Smooth muscle cell (in vitro differentiated cells): ENCODE measurements at regions not wholly inside any gene's neighbourhood (a gene's known extent, or its start where the extent isn't known, plus 50 kb on each side); places are given as distances from the start of the nearest gene placed in this dataset.

ENCODE experiments used
- DNase-seq: peaks from one replicate; lab custom pipeline; 2025; ENCODE audit not compliant: unreplicated experiment; lab: John Stamatoyannopoulos, UW
- H2AFZ ChIP-seq: fragments of 200-600 bp; sonication (generic); 2 replicates; pipeline ENCODE4 v1.6.0; 2016; ENCODE audit warnings: antibody characterized with exemption, low read depth, mild to moderate bottlenecking
- H3F3A ChIP-seq: fragments of 200-600 bp; sonication (generic); 2 replicates; pipeline ENCODE4 v1.6.0; 2017; ENCODE audit warnings: antibody characterized with exemption, low read depth
- H3K27ac ChIP-seq: fragments of 200-600 bp; sonication (generic); 2 replicates; pipeline ENCODE4 v1.5.1; 2016; ENCODE audit warnings: low read depth, mild to moderate bottlenecking
- H3K27me3 ChIP-seq: fragments of 200-600 bp; sonication (generic); 2 replicates; pipeline ENCODE4 v1.6.1; 2016; ENCODE audit warnings: low read depth, mild to moderate bottlenecking
- H3K36me3 ChIP-seq: fragments of 200-600 bp; sonication (generic); 2 replicates; pipeline ENCODE4 v1.5.1; 2016; ENCODE audit warnings: low read depth
- H3K4me1 ChIP-seq: fragments of 200-600 bp; sonication (generic); 2 replicates; pipeline ENCODE4 v1.5.1; 2016; ENCODE audit warnings: low read depth
- H3K4me2 ChIP-seq: fragments of 200-600 bp; sonication (generic); 2 replicates; pipeline ENCODE4 v1.6.0; 2016; ENCODE audit warnings: mild to moderate bottlenecking
- H3K4me3 ChIP-seq: fragments of 200-600 bp; sonication (generic); 2 replicates; pipeline ENCODE4 v1.5.1; 2016; ENCODE audit warnings: mild to moderate bottlenecking
- H3K79me2 ChIP-seq: fragments of 200-600 bp; sonication (generic); 2 replicates; pipeline ENCODE4 v1.6.0; 2016; ENCODE audit warnings: low read depth, mild to moderate bottlenecking
- H3K9ac ChIP-seq: fragments of 200-600 bp; sonication (generic); 2 replicates; pipeline ENCODE4 v1.6.0; 2016; ENCODE audit warnings: low read depth
- H3K9me3 ChIP-seq: fragments of 200-600 bp; sonication (generic); replicated peaks from 2 replicates; pipeline ENCODE4 v1.5.1; 2016; ENCODE audit warnings: low read depth
- H4K20me1 ChIP-seq: fragments of 200-600 bp; sonication (generic); 2 replicates; pipeline ENCODE4 v1.6.0; 2016; ENCODE audit warnings: low read depth
- WGBS: methylation state at CpG from one replicate; pipeline ENCODE4 v1.1.7; 2016; ENCODE audit warnings: low lambda C conversion rate; 5-methylcytosine and 5-hydroxymethylcytosine counted together
- TF ChIP-seq, protein P1 (sequence below): fragments of 200-600 bp; sonication (generic); IDR thresholded peaks from 2 replicates; pipeline ENCODE4 v1.5.1; 2017; ENCODE audit warnings: borderline replicate concordance, mild to moderate bottlenecking, antibody characterized with exemption; ENCODE audit not compliant: insufficient read depth, poor library complexity, severe bottlenecking

DNA sequence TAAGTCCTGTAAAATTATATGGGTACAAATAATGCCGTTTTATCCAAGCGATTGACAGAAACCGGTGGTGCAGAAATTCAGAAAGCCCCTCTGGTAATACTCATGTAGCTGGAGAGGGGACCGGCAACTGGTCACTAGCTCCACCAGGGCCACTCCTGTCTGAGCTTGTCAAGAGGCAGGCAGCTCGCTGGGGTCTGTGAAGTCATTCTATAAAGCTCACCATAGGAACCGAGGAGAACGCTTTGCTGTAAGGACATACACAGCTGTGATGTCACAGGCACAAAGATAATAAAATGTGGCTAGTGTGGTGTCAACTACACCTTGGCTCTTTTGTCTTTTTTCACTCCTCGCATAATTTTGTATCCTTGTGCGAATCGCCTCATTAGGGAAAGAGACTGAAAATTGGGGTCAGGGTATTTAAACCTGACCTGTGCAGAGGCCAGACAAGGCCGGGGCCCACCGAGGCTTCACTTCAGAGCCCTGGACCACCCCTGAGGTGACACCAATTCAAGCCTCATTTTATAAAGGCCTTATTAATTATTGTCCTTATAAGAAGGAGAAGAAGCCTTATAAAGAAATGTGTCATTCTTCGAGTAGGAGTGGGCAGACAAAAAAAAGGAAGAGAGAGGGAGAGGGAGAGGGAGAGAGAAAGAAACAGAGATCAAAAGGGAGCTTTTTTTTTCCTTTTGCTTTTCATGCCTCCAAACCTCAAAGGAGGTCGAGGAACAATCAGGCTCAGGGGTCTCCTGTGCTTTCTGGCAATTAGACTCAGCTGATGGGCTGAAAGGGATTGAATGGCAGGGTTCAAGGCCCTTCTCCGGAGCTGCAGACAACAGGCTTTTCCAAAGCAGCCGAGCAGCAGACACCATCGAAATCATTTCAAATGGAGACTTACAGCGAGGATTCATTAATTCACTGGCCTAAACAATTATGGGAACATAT lies 813.3 kb upstream of the ARRDC4 start:
- Histone ChIP-seq H3K4me1 (peaks cover 6% of the 10 kb centered on the region), H3K27ac (no peak overlapping the region), H3F3A (no peaks in the 10 kb centered on the region), H3K36me3 (no peaks in the 10 kb centered on the region), H2AFZ (no peak overlapping the region), H3K9me3 (no peaks in the 10 kb centered on the region), H3K9ac (no peak overlapping the region), H3K4me2 (no peak overlapping the region), H3K79me2 (no peaks in the 10 kb centered on the region), H3K4me3 (no peak overlapping the region), H4K20me1 (no peaks in the 10 kb centered on the region), H3K27me3 (no peaks in the 10 kb centered on the region)
- no peak for DNase-seq
- 88% methylated on average over 18 of the region's 18 CpGs for WGBS
- TF ChIP-seq, protein P1, sequence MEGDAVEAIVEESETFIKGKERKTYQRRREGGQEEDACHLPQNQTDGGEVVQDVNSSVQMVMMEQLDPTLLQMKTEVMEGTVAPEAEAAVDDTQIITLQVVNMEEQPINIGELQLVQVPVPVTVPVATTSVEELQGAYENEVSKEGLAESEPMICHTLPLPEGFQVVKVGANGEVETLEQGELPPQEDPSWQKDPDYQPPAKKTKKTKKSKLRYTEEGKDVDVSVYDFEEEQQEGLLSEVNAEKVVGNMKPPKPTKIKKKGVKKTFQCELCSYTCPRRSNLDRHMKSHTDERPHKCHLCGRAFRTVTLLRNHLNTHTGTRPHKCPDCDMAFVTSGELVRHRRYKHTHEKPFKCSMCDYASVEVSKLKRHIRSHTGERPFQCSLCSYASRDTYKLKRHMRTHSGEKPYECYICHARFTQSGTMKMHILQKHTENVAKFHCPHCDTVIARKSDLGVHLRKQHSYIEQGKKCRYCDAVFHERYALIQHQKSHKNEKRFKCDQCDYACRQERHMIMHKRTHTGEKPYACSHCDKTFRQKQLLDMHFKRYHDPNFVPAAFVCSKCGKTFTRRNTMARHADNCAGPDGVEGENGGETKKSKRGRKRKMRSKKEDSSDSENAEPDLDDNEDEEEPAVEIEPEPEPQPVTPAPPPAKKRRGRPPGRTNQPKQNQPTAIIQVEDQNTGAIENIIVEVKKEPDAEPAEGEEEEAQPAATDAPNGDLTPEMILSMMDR, result no peak

GRCh38 chr15:97153356-97153965 lies 807.0 kb upstream of the ARRDC4 start:
- H3K4me3 ChIP-seq, result no peak overlapping the region
- H3K27me3 ChIP-seq, result peaks cover 4% of the 10 kb centered on the region
- H3K27ac ChIP-seq, result no peak overlapping the region
- no peak for DNase-seq
- H3K4me1 ChIP-seq, result no peaks in the 10 kb centered on the region
- no peaks in the 10 kb centered on the region for H4K20me1 ChIP-seq
- no peaks in the 10 kb centered on the region for H3F3A ChIP-seq
- no peak overlapping the region for H3K4me2 ChIP-seq
- no peak overlapping the region for H2AFZ ChIP-seq
- no peaks in the 10 kb centered on the region for H3K36me3 ChIP-seq
- H3K9ac ChIP-seq, result no peak overlapping the region
- H3K79me2 ChIP-seq, result no peaks in the 10 kb centered on the region
- TF ChIP-seq, protein P1, result no peak
- WGBS, result 88% methylated on average over 1 of the region's 1 CpG
- H3K9me3 ChIP-seq, result no peaks in the 10 kb centered on the region

DNA sequence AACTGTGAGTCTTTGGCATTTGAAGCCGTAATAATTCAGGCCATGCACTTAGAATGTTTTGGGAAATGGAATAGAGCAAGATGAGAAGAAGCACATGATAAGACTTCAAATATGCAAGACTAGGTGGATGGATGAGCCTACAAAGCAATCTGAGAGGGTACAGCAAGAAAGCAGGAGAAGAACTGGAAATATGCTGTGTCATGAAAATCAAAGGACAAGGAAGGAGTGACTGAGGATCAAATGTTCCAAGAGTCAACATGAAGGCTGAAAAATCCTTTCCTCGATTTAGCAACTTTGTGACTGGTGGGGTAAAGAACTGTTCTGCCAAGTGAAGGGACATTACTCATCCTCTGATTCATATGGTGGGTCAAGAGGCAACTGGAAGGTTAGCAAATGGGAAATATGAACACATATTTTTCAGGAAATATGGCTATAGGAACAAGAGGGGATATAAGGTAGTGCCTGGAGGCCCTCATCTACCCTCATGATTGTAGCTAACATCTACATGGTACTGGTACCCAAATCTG lies 803.7 kb upstream of the ARRDC4 start:
- H3K4me2 ChIP-seq, result no peak overlapping the region
- H4K20me1 ChIP-seq, result no peaks in the 10 kb centered on the region
- TF ChIP-seq, protein P1, result no peak
- no peak overlapping the region for H3K9ac ChIP-seq
- DNase-seq, result no peak
- WGBS, result 80% methylated on average over 2 of the region's 2 CpGs
- no peaks in the 10 kb centered on the region for H3K36me3 ChIP-seq
- no peaks in the 10 kb centered on the region for H3K4me1 ChIP-seq
- no peak overlapping the region for H3K27ac ChIP-seq
- no peaks in the 10 kb centered on the region for H3F3A ChIP-seq
- no peak overlapping the region for H2AFZ ChIP-seq
- no peaks in the 10 kb centered on the region for H3K9me3 ChIP-seq
- H3K79me2 ChIP-seq, result no peaks in the 10 kb centered on the region
- H3K27me3 ChIP-seq, result peaks cover 4% of the 10 kb centered on the region
- no peak overlapping the region for H3K4me3 ChIP-seq
